KOPT-K1 (cell line): ENCODE measurements at regions not wholly inside any gene's neighbourhood (a gene's known extent, or its start where the extent isn't known, plus 50 kb on each side); places are given as distances from the start of the nearest gene placed in this dataset.
A peak's percentile ranks its signal among the peaks of the same experiment; 100 is the strongest.
"Not testable (repeated sequence)": the region's sequence is repeated elsewhere in the genome, so short reads cannot be mapped to it uniquely, and the experiment has no call there.

Source experiments
- H3K27ac ChIP-seq: fragments of 200-600 bp; sonication (generic); 2 replicates; pipeline ENCODE4 v1.5.1; 2016; ENCODE audit warnings: antibody characterized with exemption, mild to moderate bottlenecking, low read depth, low read length; ENCODE audit not compliant: poor library complexity, severe bottlenecking
- H3K36me3 ChIP-seq: fragments of 200-600 bp; sonication (generic); 2 replicates; pipeline ENCODE4 v1.5.1; 2017; ENCODE audit warnings: antibody characterized with exemption, mild to moderate bottlenecking, low read length, moderate library complexity; ENCODE audit not compliant: insufficient read depth
- H3K9me3 ChIP-seq: fragments of 200-600 bp; sonication (generic); 2 replicates; pipeline ENCODE4 v1.5.1; 2017; ENCODE audit warnings: antibody characterized with exemption, low read length, mild to moderate bottlenecking; ENCODE audit not compliant: insufficient read depth, poor library complexity, severe bottlenecking

DNA sequence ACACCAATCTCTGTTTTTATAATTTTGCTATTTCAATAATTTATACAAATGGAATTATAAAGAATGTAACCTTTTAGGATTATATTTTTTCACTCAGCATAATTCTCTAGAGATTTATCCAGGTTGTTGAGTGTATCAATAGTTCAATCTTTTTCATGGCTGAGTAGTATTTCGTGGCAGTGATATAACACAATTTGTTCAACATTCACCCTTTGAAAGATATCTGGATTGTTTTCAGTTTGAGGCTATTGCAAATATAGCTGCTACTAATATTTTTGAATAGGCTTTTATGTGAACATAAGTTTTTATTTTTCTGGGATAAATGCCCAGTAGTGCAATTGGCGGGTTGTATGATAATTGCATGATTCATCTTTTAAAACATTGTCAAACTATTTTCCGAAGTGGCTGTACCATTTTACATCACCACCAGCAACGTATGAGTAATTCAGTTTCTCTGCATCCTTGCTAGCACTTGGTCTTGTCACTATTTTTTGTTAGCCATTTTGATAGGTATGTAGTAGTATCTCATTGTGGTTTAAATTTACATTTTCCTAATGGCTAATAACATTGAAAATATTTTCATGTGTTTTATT, 55.6 kb upstream of the ABCD3 start:
- H3K9me3 ChIP-seq: no peaks in the 10 kb centered on the region
- no peaks in the 10 kb centered on the region for H3K36me3 ChIP-seq
- H3K27ac ChIP-seq: no peak overlapping the region

DNA sequence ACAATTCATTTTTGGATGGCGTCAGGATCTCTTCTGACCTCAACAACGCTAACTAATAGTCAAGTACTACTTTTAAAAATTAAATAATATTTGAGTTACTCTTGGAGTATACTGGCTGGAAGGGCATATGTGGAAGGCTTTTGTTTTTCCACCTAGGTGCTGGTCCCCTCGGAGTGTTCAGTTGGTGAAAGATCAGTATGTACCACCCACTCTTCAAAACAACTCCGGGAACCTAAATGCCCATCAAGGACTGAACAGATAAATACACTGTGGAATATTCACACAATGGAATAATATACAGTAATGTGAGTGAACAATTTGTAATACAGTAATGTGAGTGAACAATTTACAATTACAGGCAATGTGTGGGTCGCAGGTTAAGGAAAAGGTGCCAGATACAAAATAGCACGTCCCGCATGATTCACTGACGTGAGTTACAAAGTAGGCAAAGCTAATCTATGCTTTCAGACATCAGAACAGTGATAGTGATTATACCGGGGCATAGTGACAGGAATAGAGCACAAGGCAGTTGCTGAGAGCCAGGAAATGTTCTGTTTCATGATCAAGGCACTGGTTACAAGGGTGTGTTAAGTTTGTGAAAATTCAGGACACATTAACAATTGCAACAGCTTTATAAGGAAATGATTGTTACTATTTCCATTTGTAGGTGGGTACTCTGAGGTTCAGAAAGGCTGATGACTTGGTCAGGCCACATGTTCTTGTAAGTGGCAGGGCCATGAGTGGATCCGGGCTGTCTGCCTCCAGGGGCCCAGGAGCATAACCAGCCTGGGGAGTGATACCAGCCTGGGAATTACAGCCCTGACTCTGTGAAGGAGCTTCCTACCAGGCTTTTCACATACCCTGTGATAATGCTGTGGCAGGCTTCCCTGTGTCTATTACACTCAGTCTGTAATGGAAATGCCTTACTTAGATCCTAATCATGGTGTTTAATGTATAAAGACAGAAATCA, 59.3 kb upstream of the ABCD3 start:
- Histone ChIP-seq H3K36me3 (no peaks in the 10 kb centered on the region), H3K27ac (no peak overlapping the region), H3K9me3 (no peaks in the 10 kb centered on the region)

DNA sequence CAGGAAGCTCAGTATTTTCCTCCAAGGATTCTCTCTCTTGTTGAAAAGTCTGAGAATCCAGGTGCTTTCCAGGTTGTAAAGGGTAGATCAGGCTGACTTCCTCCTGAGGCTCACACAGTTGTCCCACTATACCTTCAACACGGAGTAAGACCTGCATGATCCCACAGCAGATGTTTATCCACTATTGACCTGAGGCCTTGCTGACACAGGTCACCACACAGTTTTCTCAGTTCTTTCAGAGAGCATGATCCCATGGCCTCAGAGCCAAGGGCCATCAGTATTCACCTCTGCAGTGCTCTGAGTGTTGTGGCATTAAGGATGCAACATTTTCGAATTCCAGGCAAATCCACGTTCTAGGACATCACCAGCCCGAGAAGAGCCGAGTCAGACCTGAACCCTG, 60.5 kb upstream of the ABCD3 start:
- no peaks in the 10 kb centered on the region for H3K9me3 ChIP-seq
- H3K27ac ChIP-seq: no peak overlapping the region

DNA sequence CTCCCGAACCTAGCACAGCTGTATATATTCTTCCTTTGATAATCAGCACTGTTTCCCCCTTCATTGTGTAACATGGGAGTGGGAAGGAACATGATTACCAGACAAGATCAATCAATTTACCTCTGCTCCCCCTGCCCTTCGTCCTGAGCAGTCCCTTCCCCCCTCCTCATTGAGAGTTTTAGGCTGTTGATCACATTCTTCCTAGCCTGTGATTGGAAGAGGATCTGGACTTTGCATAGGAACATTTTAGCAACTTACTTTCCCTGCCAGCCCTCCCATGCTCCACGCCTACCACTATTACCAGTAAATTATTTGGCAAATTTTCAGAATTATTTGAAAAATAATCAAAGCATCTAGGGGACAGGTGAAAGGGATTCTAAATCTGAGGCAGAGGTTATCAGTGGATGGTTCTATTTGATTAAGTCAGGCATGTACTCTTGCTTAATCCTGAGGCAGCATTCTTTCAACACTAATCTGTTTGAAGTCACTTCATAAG, 62.7 kb upstream of the ABCD3 start:
- Histone ChIP-seq H3K27ac (no peak overlapping the region), H3K36me3 (no peaks in the 10 kb centered on the region), H3K9me3 (no peaks in the 10 kb centered on the region)

More for the DNA sequence above, 60.5 kb upstream of the ABCD3 start:
- H3K36me3 ChIP-seq: no peaks in the 10 kb centered on the region

DNA sequence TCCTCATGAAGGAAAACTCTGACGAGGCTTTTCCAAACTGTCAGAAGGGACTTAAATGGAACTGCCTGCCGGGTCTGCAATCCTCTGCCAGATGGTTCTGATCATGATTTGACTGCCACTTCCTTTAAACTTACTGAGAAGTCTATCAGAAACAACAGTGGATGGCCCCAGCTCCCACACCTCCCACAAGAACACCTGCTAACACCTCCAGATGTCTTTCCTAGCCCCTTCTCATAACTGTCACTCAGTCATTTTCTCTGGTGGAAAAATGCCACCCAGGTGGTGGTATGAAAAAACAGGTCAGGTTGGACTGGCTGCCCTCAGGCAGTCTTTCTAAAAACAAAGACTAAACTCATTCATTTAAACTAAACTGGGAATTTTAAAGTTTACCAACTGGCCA, 66.7 kb upstream of the ABCD3 start:
- Histone ChIP-seq H3K36me3 (no peaks in the 10 kb centered on the region), H3K9me3 (no peaks in the 10 kb centered on the region), H3K27ac (peak overlapping the region; percentile 4)

DNA sequence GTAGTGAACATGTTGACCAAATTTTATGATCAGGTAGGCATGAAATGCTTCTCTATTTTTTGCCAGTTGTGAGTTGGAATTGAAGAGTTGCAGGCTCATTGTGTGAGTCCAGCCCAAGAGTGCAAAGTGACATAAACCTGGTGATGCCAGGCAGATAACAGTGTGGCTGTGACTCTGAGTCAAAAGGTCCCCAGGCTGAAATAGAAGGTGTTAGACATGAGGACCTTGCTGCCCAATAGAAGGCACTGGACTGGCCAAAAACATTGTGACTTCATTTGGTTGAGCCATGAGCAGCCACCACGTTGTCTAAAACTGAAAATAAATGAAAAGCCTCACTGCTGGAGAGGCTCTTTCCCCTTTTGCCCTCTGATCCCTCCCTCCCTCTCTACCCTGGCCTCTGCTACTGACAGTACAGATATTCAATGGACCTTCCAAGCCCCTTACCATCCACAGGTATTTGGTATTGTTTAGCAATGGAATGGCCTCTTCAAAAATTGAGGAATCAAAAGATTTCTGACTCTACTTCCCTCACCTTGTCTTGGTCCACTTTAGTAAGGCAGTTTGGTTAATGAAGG, 67.8 kb upstream of the ABCD3 start:
- Histone ChIP-seq H3K27ac (no peak overlapping the region), H3K36me3 (no peaks in the 10 kb centered on the region), H3K9me3 (no peaks in the 10 kb centered on the region)

DNA sequence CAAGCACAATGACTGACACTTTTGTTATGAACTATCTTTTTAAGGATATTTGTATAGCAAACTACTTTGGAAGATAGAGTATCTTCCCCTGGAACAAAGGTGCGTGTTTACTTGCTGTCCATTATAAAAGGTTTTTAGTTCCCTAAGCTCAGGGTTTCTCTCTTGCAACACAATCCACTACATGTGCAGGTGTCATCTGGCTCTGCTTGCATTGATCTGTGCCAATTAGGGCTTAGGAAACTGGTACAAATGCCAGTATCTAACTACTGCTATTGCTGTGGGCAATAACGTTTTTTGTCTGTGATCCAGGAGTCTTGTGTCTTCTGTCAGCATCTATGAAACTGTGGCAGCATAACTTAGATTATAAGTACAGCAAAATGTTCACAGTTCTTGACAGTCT, 68.3 kb upstream of the ABCD3 start:
- H3K9me3 ChIP-seq: no peaks in the 10 kb centered on the region
- H3K36me3 ChIP-seq: no peaks in the 10 kb centered on the region
- H3K27ac ChIP-seq: no peak overlapping the region

DNA sequence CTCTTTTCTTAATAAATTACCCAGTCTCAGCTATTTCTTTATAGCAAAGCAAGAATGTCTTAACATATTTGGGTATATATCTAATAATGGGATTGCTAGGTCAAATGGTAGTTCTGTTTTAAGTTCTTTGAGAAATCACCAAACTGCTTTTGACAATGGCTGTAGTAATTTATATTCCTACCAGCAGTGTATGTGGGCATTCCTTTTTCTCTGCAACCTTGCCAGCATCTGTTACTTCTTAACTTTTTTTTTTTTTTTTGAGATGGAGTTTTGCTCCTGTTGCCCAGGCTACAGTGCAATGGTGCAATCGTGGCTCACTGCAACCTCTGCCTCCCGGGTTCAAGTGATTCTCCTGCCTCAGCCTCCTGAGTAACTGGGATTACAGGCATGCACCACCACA, 69.8 kb upstream of the ABCD3 start:
- not testable (repeated sequence) for H3K36me3 ChIP-seq, H3K9me3 ChIP-seq, H3K27ac ChIP-seq

DNA sequence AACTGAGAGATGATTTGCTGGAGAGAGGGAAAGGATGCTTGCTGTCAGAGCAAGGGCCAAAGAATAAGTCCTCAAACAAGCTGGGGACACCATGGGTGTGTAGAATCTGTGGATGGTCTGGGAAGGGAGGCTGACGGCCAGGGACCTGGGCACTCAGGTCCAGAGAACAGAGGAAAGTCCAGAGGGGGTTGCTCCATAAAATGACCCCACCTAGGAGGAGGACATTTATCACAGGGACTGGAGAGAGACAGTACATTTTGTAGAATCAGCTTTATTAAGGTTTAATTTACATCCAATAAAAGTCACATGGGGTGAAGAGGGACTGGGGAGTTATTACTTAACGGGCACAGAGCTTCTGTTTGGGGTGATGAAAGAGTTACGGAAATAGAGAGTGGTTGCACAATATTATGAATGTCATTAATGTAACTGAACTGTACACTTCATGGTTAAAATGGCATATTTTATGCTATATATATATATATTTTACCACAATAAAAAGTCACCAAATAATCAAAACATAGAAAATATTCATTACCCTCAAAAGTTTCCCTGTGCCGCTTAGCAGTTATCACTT, 73.0 kb upstream of the ABCD3 start:
- H3K9me3 ChIP-seq: no peaks in the 10 kb centered on the region
- no peak overlapping the region for H3K27ac ChIP-seq
- H3K36me3 ChIP-seq: no peaks in the 10 kb centered on the region

DNA sequence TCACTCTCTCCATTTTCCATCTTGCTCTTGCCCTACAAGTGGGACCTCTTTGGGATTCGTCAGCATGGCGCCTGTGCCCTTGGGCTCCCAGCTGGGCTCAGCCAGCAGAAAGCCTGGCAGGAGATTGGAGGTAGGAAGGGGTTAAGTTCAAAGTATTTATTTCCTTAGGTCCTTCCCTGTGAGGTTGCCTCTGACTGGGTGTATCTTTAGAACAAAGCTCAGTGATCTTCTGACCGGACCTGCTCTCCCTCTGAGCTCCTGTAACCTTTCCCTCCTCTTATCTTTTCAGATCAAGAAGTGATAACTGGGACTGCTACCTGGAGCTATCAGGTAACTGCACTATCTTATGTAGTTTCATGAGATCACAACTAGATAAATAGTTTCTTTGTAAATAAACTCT, 75.8 kb upstream of the ABCD3 start:
- no peak overlapping the region for H3K27ac ChIP-seq
- no peaks in the 10 kb centered on the region for H3K36me3 ChIP-seq

DNA sequence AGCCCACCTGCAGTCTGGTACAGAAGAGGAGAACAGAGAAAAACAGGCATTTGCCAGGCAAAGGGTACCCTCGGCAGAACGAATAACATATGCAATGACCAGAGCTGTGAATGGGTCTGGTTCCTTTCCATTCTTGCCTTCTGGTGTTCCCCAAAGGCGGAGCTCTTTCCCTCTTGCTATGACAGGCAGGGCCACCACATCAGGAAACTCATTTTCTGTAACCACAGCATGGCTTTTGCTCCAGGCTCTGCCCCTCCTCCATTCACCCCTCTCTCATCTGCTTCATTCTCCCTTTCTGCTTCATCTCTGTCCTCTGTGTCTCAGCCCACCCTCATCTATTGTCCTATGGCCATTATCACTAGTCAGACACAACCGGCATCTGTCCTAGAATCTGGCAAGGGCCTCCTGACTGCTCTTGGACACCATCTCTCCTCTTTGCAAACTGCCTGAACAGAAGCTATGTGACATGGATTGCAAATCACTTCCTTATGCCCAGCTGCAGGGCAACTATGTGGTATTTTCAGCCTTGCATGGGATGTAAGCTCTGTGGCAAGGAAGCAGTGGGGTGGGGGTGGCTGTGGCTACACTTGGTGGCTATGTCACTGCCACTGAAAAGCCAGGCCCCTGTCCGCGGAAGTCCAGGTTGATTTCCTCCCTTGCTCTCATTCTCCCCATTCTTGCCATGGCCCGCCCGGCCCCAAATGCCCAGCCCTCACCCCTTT, 78.8 kb upstream of the ABCD3 start:
- Histone ChIP-seq H3K27ac (no peak overlapping the region), H3K9me3 (no peaks in the 10 kb centered on the region), H3K36me3 (no peaks in the 10 kb centered on the region)

More for the DNA sequence above, 75.8 kb upstream of the ABCD3 start:
- H3K9me3 ChIP-seq: no peaks in the 10 kb centered on the region

DNA sequence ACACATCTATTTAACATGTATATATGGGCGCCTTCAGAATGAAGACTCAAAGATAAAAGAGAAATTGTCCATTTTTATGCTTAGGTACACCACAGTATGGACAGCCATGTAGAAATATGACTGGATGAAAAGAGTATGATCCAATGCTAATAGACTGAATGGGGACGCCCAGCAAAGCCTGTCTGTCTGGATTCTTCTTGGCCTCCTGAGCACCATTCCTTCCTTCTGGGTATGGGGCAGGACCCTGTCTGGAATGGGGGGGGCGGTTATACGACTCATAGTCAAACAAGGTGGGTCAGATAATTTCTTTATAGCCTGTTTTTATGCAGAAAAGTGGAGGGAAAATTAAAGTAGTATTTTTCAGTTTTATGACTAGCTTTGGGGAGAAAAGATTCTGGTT, 81.2 kb upstream of the ABCD3 start:
- H3K36me3 ChIP-seq: no peaks in the 10 kb centered on the region
- H3K27ac ChIP-seq: no peak overlapping the region
- H3K9me3 ChIP-seq: no peaks in the 10 kb centered on the region

DNA sequence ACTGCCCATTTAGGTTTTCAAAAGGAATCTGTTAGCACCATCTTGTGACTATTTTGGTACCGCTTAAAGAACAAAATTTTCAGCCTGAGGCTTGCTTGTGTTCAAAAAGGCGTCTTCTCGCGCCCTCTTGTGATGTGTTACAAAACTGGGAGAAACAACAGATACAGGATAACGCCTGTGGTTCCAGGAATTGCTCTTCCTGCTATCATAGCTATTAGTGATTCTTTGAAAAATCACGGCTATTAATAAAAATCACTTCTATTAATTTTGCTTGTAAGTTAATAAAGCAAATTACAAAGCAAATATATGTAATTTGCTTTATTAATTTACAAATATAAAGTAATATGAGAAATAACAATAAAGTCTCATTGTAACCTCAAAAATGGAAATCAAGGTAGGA, 82.2 kb upstream of the ABCD3 start:
- no peaks in the 10 kb centered on the region for H3K36me3 ChIP-seq
- no peaks in the 10 kb centered on the region for H3K9me3 ChIP-seq
- no peak overlapping the region for H3K27ac ChIP-seq

DNA sequence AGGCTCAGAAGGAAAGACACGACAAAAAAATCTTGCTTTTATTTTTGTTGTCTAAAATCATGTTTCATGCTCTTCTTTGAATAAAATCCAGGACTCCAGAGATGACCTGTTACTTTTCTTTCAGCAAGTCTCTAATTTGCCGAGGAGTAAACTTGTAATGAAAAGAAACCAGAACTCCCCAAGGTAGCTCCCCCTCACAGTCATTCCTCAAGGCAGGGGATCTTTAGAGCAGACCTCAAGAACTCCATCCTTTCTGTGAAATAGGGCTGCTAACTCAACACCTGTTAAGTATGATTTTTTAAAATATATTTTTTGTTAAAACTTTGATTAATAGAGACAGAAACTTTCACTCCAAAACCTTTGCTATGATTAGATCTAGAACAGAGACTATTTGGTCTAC, 82.7 kb upstream of the ABCD3 start:
- Histone ChIP-seq H3K27ac (no peak overlapping the region), H3K36me3 (no peaks in the 10 kb centered on the region), H3K9me3 (no peaks in the 10 kb centered on the region)

DNA sequence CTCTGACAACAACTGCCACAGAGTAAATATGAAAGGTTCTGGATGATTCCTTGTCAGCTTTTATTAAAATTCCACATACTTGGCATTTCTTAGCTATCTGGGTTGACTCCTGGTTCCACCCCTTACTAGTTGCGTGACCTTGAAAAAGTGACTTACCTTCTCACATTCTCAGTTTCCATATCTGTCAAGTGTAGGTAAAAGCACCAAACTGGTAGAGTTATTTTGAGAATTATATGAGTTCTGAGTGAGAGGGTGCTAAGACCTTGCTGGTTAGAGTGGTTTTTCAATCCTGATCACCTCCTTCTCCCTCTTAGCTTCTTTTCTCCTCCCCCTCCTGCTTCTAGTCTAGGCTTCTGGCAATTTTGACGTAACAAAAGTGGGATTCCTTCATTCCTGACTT, 83.4 kb upstream of the ABCD3 start:
- no peaks in the 10 kb centered on the region for H3K9me3 ChIP-seq
- H3K36me3 ChIP-seq: no peaks in the 10 kb centered on the region
- H3K27ac ChIP-seq: no peak overlapping the region
